ENCODE measurements at regions not wholly inside any gene's neighbourhood (a gene's known extent, or its start where the extent isn't known, plus 50 kb on each side); places are given as distances from the start of the nearest gene placed in this dataset.

- DNase-seq: no peak
These were observed 53.5 kb downstream of the ZNF608 start for GRCh38 chr5:124692950-124693349.

- DNase-seq: no peak
These were observed 54.1 kb downstream of the ZNF608 start for GRCh38 chr5:124692324-124692723.

DNA sequence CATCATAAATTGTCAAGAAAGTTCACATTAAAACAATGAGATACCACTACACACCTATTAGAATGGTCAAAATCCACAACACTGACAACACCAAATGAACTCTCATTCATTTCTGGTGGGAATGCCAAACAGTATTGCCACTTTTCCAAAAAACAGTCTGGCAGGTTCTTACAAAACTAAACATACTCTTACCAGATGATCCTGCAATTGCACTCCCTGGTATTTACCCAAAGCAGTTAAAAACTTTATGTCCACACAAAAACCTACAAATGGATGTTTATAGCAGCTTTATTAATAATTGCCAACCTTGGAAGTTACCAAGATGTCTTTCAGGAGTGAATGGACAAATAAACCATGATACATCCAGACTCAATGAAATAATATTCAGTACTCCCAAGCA is 56.8 kb downstream of the ZNF608 start:
- no peak for DNase-seq

GRCh38 chr5:124686239-124687004 is 60.0 kb downstream of the ZNF608 start:
- no peak for DNase-seq

DNA sequence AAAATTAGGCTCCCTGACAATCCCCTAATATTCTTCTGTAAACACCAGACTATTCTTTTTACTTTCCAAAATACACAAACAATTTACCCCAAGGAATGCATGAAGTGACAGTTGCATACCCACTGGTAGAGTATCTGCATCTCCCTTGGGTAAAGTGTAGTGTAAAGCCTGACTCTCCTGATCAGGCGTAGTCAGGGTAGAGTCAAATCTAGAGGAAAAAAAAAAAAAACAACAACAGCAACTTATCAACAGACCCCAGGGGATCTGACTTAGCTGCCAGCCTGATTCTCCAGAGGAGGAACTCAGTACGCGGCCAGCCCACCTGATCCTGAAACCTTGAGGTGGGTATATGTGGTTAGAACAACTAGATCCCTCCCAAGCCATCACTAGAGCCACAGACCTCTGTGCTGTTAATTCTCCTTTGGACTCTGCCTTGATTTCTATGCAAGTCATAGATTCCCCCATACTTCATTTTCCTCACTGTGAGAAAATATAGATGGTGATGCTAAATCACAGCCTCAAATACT is 61.0 kb downstream of the ZNF608 start:
- DNase-seq: no peak

DNA sequence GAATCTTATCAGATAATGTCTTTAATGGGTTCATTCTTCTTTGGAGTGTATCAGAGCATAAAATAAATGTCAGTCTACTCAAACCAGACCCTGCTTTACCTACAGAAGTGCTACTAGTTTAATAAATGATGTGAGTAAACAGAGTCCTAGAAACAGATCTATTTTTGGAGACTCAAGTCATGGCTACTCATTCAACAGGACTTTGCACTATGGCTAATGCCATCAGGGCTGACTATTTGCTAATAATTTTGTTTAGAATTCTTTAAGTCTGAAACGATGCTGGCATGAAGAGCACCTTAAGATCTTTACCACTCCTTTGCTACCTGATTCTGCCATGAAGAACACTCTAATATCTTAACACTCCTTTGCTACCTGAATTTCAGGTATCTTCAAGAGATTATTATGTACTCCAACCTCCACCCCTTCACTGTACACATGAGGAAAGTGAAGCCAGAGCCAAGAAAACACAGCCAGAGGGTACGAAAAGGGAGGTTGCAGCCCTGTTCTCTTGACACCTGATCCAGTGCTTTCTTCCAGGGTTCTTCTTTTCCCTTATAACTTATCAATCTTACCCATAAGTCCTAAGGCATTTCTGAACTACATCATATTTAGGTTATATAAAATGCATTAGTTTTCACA is 62.4 kb downstream of the ZNF608 start:
- DNase-seq: no peak

GRCh38 chr5:124679578-124680199 is 66.8 kb downstream of the ZNF608 start:
- no peak for DNase-seq

DNA sequence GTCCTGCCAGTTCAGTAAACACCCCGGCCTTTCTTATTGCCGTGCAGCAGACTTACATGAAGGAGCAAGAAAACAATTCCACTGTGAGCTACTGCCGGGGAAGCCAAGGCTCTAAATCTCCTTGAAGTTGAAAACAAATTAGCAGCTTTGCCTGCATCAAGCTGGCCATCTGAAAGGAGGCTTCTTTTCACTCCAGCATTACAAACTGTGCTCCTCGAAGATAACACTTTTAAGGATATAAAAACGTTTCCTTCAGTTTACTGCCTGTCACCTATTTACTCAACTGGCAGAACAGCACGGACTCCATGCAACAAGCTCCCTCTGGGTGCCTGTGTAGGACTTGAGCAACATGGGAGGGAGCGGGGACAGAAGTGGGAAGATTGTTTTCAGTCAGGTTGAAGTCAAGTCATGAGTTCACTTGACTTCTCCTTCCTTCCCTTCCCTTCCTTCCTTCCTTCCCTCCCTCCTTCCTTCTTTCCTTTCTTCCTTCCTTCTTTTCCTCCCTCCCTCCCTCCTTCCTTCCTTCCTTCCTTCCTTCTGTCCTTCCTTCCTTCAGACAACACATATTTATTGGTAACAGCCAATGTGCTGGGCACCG is 67.4 kb downstream of the ZNF608 start:
- DNase-seq: no peak

DNA sequence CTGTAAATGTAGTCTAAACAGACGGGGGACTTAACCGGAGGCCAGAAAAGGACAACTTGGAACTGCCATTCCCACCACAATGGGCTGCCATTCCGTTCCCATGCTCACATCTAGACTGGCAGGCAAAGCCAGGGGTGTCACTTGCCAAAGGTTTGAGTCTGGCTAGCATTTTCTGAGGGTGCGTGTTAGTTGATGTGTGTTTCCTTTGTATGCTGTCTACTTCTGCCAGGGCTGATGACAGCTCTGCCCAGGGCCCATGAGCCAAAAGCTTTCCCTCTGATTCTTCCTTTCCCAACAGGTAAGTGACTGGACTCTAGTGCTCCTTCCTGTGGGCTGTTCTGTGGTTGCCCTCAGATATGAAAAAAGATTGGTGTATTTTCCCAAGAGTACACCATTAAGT is 68.0 kb downstream of the ZNF608 start:
- no peak for DNase-seq

- no peak for DNase-seq
These were observed 68.8 kb downstream of the ZNF608 start for GRCh38 chr5:124677374-124678351.

- no peak for DNase-seq
These were observed 70.2 kb downstream of the ZNF608 start for GRCh38 chr5:124675931-124676846.

GRCh38 chr5:124671193-124671592 is 75.2 kb downstream of the ZNF608 start:
- DNase-seq: no peak

- no peak for DNase-seq
These were observed 75.7 kb downstream of the ZNF608 start for GRCh38 chr5:124670722-124671184.

- no peak for DNase-seq
These were observed 76.3 kb downstream of the ZNF608 start for GRCh38 chr5:124669956-124670721.

- no peak for DNase-seq
These were observed 77.2 kb downstream of the ZNF608 start for GRCh38 chr5:124669300-124669648.

GRCh38 chr5:124668353-124669299 is 77.8 kb downstream of the ZNF608 start:
- no peak for DNase-seq

DNA sequence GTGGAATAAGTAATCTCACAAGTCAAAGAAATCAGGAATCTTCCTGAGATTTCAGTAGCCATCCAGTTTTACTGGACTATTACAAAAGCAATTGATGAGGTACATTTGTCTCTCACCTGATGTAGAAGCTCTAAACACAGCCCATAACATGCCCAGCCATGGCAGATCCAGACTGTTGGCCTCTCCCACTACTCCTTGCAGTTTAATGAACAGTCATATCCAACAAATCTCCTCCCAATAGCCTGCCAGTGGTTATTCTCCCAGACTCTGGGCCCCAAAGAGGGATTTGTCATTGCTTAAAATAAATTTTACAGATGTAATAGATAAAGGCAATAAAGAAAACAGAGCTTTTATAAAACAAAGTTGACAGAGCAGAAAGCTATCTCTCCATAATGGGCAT is 80.8 kb downstream of the ZNF608 start:
- DNase-seq: no peak

DNA sequence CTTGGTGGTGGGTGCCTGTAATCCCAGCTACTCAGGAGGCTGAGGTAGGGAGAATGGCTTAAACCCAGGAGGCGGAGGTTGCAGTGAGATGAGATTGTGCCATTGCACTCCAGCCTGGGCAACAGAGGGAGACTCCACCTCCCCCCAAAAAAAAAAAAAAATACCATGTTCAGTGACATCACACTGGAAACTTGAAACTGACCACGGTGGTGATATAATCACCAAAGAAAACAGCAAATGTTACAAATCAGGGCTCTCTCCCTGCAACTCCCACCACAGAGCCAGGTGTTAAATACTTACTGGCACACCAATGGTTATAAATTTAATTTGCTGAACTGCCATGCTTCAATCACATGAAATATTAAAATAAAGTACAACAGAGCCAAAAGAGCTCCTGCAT is 81.4 kb downstream of the ZNF608 start:
- DNase-seq: no peak

GRCh38 chr5:124664287-124664686 is 82.2 kb downstream of the ZNF608 start:
- DNase-seq: no peak
